GM12874 (cell line): ENCODE measurements at regions not wholly inside any gene's neighbourhood (a gene's known extent, or its start where the extent isn't known, plus 50 kb on each side); places are given as distances from the start of the nearest gene placed in this dataset.

Experiments
- TF ChIP-seq, protein P1 (sequence below): IDR thresholded peaks from 2 replicates; pipeline ENCODE4 v1.5.1; 2011; ENCODE audit warnings: low read depth, mild to moderate bottlenecking, control low read depth, low read length, moderate library complexity; ENCODE audit not compliant: insufficient read depth

DNA sequence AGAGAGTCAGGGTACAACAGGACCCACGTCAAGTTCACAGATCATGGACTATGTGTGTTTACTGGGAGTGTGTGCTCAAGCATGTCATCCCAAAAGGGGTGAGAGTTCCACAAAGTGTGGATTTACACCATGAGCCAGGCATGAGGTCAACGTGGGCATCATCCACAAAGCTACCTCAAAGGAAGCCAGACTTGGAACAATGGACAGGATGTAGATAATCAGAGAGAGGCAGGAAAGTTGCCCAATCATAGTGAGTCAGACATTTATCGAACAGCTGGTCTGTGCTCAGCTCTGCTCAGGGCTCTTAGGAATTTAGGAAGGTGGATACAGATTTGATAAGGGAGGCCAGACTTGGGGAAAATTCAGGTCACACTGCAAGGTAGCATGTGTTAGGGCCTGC is 317.2 kb upstream of the CDYL start:
- TF ChIP-seq, protein P1, sequence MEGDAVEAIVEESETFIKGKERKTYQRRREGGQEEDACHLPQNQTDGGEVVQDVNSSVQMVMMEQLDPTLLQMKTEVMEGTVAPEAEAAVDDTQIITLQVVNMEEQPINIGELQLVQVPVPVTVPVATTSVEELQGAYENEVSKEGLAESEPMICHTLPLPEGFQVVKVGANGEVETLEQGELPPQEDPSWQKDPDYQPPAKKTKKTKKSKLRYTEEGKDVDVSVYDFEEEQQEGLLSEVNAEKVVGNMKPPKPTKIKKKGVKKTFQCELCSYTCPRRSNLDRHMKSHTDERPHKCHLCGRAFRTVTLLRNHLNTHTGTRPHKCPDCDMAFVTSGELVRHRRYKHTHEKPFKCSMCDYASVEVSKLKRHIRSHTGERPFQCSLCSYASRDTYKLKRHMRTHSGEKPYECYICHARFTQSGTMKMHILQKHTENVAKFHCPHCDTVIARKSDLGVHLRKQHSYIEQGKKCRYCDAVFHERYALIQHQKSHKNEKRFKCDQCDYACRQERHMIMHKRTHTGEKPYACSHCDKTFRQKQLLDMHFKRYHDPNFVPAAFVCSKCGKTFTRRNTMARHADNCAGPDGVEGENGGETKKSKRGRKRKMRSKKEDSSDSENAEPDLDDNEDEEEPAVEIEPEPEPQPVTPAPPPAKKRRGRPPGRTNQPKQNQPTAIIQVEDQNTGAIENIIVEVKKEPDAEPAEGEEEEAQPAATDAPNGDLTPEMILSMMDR = no peak

DNA sequence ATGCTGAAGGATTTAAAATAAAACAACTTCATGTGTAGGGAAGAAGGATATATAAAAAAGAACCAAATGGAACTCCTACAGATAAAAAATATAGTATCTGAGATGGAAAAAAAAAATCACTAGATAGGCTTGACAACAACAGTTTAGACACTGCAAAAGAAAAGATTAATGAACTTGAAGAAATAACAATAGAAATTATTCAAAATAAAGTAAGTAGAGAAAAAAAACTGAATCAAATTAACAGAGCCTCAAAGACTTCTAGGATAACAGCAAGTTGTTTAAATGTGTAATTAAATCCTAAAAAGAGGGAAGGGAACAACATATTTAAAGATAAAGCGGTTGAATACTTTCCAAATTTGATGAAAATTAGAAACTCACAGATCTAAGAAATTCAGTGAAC is 316.3 kb upstream of the ECI2 start:
- TF ChIP-seq, protein P1 = no peak

DNA sequence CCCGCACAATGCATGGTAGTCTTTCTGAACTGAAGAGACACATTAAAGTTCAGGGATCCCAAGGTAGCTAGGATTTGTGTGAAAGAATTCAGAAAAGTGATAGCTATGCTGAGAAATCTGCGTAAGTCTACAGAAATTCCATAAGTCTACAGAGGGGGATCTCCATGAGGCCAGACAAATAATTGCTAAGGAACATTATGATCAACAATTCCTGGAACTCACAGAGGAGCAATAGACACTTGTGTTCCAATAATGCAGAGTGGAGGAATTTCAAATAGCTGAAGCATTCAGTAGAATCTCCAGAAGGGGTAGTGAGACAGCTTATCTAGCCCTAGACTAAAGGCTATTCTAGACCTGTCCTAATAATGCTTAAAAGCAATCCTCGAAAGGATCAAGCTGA is 315.7 kb upstream of the ECI2 start:
- TF ChIP-seq, protein P1 = no peak

DNA sequence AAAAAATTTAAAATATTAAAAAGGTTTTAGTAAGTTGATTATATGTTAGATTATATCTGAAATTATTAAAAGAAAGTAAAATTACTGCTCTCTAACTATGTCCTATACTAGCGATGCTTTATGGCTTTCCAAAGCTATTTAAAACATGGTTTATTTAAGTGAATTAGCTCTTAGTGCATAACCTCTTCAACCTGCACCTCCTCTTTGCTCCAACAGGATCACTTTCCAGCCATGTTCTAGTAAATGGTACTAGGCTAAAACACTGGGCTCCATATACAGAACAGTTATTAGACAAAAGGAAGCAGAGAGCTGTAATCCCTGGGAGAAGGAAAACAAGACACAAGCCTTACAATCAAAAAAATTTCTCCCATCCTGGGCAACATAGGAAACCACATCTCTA is 314.9 kb upstream of the ECI2 start:
- TF ChIP-seq, protein P1 = no peak

DNA sequence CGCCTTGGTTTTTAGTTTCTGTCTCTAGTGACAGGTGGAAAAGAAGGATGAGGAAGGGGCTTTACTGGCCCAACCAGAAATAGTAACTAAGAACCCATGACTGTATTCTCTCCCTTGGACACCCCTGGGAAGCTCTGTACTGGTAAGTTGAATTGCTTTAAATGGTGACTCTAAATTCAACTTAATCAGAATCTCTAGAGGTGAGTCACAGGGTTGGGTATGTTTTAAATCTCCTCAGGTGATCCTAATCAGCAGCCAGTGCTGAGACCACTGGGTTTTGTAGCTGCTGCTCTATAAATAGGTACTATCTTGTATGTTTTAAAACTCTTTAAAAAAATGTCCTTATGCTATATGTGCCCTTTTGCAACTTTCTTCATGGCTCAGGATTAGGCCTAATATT is 314.0 kb upstream of the ECI2 start:
- TF ChIP-seq, protein P1 = no peak

DNA sequence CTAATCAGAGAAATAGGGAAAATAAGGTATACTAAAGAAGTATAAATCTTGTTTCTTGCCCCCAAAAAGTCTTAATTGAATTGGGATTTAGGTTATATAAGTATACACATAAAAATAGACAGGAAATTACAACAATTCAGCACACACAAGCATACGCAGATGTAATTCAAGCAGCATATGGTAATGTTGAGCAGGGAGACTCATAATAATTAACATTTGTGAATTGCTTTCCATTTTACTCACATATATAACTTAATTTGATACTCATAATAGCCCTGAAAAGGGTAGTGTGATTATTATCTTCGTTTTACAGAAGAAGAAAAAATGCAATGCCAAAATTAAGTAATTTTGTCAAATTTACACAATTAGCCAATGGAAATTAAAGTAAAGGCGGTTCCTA is 313.5 kb upstream of the ECI2 start:
- TF ChIP-seq, protein P1 = no peak

DNA sequence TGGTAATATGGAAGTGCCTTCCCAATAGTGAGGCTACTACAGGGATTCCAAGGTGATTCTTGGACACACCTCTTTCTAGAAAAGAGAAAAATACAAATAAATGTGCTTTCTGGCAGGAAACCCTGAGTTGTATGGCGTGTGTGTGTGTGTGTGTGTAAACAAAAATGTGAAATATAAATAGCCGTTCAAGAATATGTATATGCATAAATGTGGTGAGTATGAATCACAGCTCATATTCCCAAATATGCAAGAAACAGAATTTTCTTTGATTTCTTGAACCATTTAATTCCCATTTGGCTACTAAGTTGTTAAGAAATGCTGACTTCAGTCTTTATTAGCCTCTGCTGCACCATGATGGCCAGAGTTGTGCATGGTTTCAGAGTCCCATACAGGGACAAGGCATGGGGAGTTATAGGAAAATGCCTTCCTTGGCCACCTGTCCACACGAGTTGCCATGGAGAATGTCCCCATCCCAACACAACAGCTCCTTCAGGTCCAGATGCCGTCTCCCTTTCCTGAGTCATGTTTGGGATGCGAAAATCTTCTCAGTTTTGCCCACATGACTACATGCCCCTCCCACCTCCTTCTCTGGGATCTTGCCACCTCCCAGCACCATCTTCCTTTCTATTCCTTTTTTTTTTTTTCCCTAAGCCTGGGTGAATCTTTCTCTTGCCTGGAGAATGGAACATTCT is 312.4 kb upstream of the ECI2 start:
- TF ChIP-seq, protein P1 = no peak
